Fibroblast of peridontal ligament (primary cell): ENCODE measurements at regions not wholly inside any gene's neighbourhood (a gene's known extent, or its start where the extent isn't known, plus 50 kb on each side); places are given as distances from the start of the nearest gene placed in this dataset.
A peak's percentile ranks its signal among the peaks of the same experiment; 100 is the strongest.

ENCODE experiments used
- DNase-seq: peaks from one replicate; pipeline ENCODE4 v3.0.0-alpha.2; 2010; ENCODE audit errors: extremely low read depth

GRCh38 chr13:40251343-40252032, 415.0 kb downstream of the FOXO1 start:
- DNase-seq, result no peak

GRCh38 chr13:40252241-40252640, 414.2 kb downstream of the FOXO1 start:
- no peak for DNase-seq

GRCh38 chr13:40252676-40253075, 413.8 kb downstream of the FOXO1 start:
- DNase-seq, result no peak

GRCh38 chr13:40254394-40254793, 412.0 kb downstream of the FOXO1 start:
- DNase-seq, result no peak

- DNase-seq, result no peak
These were observed 410.9 kb downstream of the FOXO1 start for GRCh38 chr13:40255551-40255950.

GRCh38 chr13:40259899-40260298, 406.5 kb downstream of the FOXO1 start:
- no peak for DNase-seq

- no peak for DNase-seq
These were observed 405.1 kb downstream of the FOXO1 start for GRCh38 chr13:40261336-40261735.

GRCh38 chr13:40261947-40262346, 404.5 kb downstream of the FOXO1 start:
- DNase-seq, result no peak

GRCh38 chr13:40269086-40269485, 397.4 kb downstream of the FOXO1 start:
- no peak for DNase-seq

- no peak for DNase-seq
These were observed 395.7 kb downstream of the FOXO1 start for GRCh38 chr13:40270726-40271125.

GRCh38 chr13:40271271-40271885, 395.1 kb downstream of the FOXO1 start:
- no peak for DNase-seq

GRCh38 chr13:40271931-40272775, 394.3 kb downstream of the FOXO1 start:
- peak; percentile 12 for DNase-seq

GRCh38 chr13:40272776-40273139, 393.7 kb downstream of the FOXO1 start:
- DNase-seq, result no peak

- DNase-seq, result no peak
These were observed 393.0 kb downstream of the FOXO1 start for GRCh38 chr13:40273253-40274025.

- DNase-seq, result no peak
These were observed 392.3 kb downstream of the FOXO1 start for GRCh38 chr13:40274103-40274502.

GRCh38 chr13:40275155-40275554, 391.3 kb downstream of the FOXO1 start:
- DNase-seq, result no peak

GRCh38 chr13:40275636-40276035, 390.8 kb downstream of the FOXO1 start:
- no peak for DNase-seq

- DNase-seq, result no peak
These were observed 382.8 kb downstream of the FOXO1 start for GRCh38 chr13:40283666-40284065.

GRCh38 chr13:40285634-40286033, 380.8 kb downstream of the FOXO1 start:
- DNase-seq, result no peak

- no peak for DNase-seq
These were observed 379.0 kb downstream of the FOXO1 start for GRCh38 chr13:40287428-40287827.

GRCh38 chr13:40288259-40288658, 378.2 kb downstream of the FOXO1 start:
- no peak for DNase-seq

GRCh38 chr13:40290758-40291157, 375.7 kb downstream of the FOXO1 start:
- no peak for DNase-seq
